AG10803 (cell line): ENCODE measurements at regions not wholly inside any gene's neighbourhood (a gene's known extent, or its start where the extent isn't known, plus 50 kb on each side); places are given as distances from the start of the nearest gene placed in this dataset.
"Not testable (repeated sequence)": the region's sequence is repeated elsewhere in the genome, so short reads cannot be mapped to it uniquely, and the experiment has no call there.

Experiments used
- DNase-seq: peaks from one replicate; pipeline ENCODE4 v3.0.0; 2010; ENCODE audit warnings: low read depth
- H3K4me3 ChIP-seq: 2 replicates; pipeline ENCODE4 v1.5.1; 2011; ENCODE audit warnings: mild to moderate bottlenecking, low read length, control low read depth
- TF ChIP-seq, protein P1 (sequence below): conservative IDR thresholded peaks from 2 replicates; pipeline ENCODE4 v1.5.1; 2011; ENCODE audit warnings: mild to moderate bottlenecking, low read length, control low read depth, inconsistent platforms

GRCh38 chrX:7512845-7513244 lies 330.1 kb upstream of the VCX start:
- TF ChIP-seq, protein P1, sequence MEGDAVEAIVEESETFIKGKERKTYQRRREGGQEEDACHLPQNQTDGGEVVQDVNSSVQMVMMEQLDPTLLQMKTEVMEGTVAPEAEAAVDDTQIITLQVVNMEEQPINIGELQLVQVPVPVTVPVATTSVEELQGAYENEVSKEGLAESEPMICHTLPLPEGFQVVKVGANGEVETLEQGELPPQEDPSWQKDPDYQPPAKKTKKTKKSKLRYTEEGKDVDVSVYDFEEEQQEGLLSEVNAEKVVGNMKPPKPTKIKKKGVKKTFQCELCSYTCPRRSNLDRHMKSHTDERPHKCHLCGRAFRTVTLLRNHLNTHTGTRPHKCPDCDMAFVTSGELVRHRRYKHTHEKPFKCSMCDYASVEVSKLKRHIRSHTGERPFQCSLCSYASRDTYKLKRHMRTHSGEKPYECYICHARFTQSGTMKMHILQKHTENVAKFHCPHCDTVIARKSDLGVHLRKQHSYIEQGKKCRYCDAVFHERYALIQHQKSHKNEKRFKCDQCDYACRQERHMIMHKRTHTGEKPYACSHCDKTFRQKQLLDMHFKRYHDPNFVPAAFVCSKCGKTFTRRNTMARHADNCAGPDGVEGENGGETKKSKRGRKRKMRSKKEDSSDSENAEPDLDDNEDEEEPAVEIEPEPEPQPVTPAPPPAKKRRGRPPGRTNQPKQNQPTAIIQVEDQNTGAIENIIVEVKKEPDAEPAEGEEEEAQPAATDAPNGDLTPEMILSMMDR = no peak
- H3K4me3 ChIP-seq = no peak overlapping the region

GRCh38 chrX:7503251-7503650 lies 339.7 kb upstream of the VCX start:
- H3K4me3 ChIP-seq = no peak overlapping the region
- DNase-seq = no peak
- TF ChIP-seq, protein P1 = no peak

More at GRCh38 chrX:7512845-7513244, 330.1 kb upstream of the VCX start:
- DNase-seq = no peak

- TF ChIP-seq, protein P1 = no peak
- H3K4me3 ChIP-seq = no peak overlapping the region
These were observed 342.6 kb upstream of the VCX start for GRCh38 chrX:7500386-7500785.

GRCh38 chrX:7486505-7486904 lies 338.6 kb upstream of the PUDP start:
- H3K4me3 ChIP-seq = no peak overlapping the region
- TF ChIP-seq, protein P1 = no peak
- DNase-seq = no peak

More at GRCh38 chrX:7500386-7500785, 342.6 kb upstream of the VCX start:
- DNase-seq = no peak

DNA sequence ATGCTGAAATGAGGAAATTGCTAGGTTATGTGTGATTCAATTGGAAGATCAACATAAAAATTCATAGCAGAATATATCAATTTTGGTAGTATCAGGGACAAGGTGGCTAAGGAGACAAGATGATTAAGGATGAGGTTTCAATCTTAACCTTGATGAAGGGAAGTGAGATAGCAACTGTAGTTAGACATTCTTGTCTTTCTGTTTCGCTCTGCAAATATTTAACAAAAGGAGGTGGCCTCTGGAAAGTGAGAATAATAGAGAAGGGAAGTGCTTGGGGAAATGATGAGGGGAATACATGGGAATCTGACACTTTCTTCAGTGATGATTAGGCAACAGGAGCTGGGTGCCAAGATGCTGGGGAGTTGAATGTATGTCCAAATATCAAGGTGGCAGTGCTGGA lies 337.1 kb upstream of the PUDP start:
- TF ChIP-seq, protein P1 = no peak
- no peak for DNase-seq
- H3K4me3 ChIP-seq = no peak overlapping the region

- DNase-seq = no peak
- TF ChIP-seq, protein P1 = no peak
- no peak overlapping the region for H3K4me3 ChIP-seq
These were observed 332.8 kb upstream of the PUDP start for GRCh38 chrX:7480721-7481120.

- no peak overlapping the region for H3K4me3 ChIP-seq
- DNase-seq = no peak
- TF ChIP-seq, protein P1 = no peak
These were observed 314.2 kb upstream of the PUDP start for GRCh38 chrX:7462110-7462509.

GRCh38 chrX:7461051-7461450 lies 313.1 kb upstream of the PUDP start:
- not testable (repeated sequence) for DNase-seq, H3K4me3 ChIP-seq
